ENCODE measurements at regions not wholly inside any gene's neighbourhood (a gene's known extent, or its start where the extent isn't known, plus 50 kb on each side); places are given as distances from the start of the nearest gene placed in this dataset.
A peak's percentile ranks its signal among the peaks of the same experiment; 100 is the strongest.

DNA sequence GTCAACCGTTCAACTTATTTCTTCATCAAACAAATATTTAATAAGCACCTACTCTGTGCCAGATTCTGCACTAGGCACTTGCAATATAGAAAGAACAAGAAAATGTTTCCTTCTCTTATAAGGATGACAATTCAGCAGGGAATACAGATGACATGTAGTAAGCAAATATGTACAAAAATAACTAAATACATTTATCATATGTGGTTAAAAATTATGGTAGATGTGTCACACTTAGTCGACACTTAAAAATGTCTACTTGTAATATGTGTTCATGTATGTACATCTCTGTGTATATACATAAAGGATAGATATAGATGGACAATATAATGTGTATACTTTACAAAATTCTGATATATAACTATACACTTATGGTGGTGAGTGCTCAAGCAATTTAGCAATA lies 417.0 kb upstream of the MEF2C start:
- no peak for DNase-seq (ENCODE audit: low spot score)

GRCh38 chr5:89297066-89297465 lies 414.1 kb upstream of the MEF2C start:
- DNase-seq (ENCODE audit: low spot score): no peak

GRCh38 chr5:89293810-89294209 lies 410.8 kb upstream of the MEF2C start:
- DNase-seq (ENCODE audit: low spot score): peak; percentile 20

- no peak for DNase-seq (ENCODE audit: low spot score)
These were observed 409.5 kb upstream of the MEF2C start for GRCh38 chr5:89292487-89292886.

GRCh38 chr5:89289604-89290003 lies 406.6 kb upstream of the MEF2C start:
- peak; percentile 30 for DNase-seq (ENCODE audit: low spot score)

DNA sequence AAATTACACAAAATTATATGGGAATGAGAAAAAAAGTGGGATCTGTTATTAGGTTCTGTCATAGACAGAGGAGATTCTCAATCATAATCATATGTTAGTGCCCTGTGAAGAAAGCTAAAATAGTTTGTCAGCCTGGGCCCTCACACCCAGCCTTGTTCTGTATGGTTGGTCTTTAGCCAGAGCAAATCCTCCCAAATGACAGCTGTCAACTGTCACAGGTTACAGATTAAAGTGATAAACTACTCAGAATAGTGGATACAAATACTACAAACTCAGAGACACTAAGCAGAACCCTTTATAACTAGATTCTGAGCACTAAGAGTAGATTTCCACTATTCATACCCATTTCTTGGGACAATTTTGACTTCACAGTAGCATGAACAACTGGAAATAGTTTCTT lies 405.0 kb upstream of the MEF2C start:
- no peak for DNase-seq (ENCODE audit: low spot score)

DNA sequence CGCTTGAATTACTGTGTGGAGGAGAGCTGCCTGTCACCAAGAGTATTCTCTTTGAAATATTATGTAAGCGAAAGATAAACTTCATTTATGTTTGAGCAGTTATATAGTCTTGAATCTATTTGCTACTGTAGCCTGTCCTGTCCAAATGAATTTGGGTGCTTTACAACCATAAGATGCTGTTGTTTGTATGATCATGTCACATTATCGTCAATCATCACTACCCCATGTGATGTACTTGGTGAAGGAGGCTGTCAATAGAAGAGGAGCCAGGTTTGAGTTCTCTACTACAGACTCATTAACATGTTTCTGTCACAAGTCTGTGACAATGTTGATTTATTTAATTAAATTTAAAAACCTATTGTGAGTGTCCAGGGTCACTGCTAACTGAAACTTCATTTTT lies 403.3 kb upstream of the MEF2C start:
- no peak for DNase-seq (ENCODE audit: low spot score)

DNA sequence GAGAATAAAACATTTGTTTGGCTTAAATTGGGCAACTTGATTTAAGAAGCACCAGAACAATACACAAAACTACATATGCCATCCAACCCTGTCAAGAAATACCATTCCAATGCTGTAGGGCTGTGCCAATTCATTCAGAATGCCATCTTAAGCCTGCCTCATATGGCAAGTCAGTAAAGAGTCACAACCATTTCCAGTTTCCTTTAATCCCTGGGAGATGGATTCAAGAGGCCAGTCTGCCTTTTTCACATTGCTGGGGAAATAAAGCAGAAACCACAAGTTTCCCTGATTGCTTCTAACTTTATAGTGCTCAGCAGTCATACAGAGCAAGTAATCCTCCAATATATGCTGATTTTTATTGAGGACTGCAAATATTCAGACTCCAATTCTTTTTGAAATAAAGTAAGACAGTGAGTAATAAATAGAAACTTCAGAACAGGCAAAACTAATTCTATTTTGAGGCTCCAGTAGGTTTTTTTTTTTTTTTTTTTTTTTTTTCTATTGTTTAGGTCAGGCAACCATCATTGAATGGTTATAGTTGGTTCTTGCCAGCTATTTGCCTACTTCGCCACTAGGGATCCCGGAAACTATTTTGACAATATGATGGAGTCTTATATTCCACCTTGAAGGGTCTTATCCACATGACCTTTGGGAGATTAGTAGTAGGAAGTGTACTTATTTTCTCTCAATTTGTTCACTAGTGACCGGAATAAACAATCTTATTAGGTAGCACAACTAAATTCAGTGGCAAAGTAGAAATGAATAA lies 400.9 kb upstream of the MEF2C start:
- DNase-seq (ENCODE audit: low spot score): no peak

- DNase-seq (ENCODE audit: low spot score): peak; percentile 49
These were observed 399.8 kb upstream of the MEF2C start for GRCh38 chr5:89282554-89283510.

GRCh38 chr5:89281766-89282553 lies 399.0 kb upstream of the MEF2C start:
- no peak for DNase-seq (ENCODE audit: low spot score)

DNA sequence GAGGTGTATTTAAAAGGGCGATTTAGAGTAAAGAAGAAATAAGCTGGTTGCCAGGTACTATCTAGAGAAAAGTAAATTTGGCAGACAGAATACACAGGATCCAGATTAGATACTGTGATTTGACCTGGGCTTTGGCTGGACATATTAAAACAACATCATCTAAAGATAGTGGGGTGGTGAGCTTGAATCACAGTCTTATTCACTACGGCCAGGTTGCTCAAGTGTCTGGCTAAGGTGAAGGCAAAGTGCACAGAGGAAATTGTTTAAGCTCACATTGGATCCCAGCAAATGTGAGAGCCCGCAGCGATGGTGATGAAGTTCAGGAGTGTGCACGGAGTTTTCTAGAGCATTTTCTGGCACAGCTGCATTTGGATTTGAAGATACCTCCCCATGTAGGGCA lies 398.2 kb upstream of the MEF2C start:
- DNase-seq (ENCODE audit: low spot score): no peak

DNA sequence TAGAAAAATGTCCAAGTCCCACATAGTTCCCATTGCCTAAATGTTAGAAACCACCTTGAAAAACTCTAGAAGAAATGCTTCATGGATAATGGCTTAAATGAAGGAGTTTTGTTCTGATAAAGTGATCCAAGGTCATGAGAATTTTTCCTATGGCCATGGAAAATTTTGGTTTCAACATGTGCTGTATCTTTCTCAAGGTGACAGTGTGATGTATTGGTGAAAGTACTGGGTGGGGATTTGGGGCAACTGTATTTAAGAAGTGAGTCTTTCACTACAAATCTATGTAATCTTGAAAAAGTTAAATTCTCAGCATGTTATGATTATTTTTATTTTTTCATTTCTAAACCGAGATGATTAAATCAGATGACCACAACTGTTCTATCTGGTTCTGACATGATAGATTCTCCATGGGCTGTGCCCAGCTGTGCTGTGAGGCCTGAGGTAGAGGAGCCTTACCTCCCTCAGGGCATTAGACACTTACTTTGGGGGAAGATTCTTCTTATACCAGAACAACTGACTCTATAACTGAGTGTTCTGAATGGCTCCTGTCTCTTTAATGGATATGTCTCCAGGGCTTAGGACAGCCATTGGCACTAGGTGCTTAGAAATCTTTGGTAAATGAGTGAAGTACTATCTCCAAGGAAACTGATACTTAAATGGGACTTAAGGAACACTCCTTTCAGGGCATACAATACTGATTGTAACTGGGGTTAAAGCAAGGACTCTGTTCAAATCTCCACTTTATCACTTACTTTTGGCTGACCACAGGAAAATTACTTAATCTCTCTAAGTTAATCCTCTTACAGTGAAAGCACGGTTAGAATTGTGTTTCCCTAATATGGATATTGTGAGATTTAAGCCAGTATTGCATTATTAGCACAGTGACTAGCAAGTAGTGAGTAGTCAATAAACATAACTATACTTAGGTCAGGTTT lies 397.4 kb upstream of the MEF2C start:
- no peak for DNase-seq (ENCODE audit: low spot score)

DNA sequence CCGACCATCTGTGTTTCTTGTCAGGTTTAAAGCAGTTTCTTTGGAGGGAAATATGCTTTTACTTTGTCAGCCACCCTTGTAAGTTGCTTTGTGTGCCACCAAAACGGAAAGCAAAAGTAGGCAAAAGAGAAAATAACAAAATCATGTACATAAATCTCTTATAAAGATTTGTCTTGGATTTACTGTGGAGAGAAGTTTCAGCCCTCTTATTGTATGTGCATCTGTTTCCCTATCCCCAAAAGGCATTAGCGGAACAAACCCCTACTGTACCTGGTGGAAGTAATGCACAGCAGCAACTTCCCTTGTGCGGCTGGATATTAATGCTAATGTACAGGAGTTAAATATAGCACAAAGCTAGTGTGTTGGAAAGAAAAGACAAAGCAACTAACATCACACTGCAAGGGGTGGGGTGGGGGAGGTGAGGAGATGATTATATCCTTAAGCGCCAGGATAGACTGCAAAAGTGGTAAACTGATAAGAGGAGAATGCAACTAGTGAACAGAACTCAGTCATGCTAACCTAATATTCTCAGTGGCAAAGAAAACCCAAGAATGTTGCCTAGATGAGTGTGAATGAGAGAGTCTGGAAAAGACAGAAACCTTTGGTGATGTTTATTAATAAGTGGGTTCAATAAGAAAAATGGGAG lies 396.5 kb upstream of the MEF2C start:
- DNase-seq (ENCODE audit: low spot score): no peak

- DNase-seq (ENCODE audit: low spot score): peak; percentile 36
These were observed 394.8 kb upstream of the MEF2C start for GRCh38 chr5:89277816-89278215.

DNA sequence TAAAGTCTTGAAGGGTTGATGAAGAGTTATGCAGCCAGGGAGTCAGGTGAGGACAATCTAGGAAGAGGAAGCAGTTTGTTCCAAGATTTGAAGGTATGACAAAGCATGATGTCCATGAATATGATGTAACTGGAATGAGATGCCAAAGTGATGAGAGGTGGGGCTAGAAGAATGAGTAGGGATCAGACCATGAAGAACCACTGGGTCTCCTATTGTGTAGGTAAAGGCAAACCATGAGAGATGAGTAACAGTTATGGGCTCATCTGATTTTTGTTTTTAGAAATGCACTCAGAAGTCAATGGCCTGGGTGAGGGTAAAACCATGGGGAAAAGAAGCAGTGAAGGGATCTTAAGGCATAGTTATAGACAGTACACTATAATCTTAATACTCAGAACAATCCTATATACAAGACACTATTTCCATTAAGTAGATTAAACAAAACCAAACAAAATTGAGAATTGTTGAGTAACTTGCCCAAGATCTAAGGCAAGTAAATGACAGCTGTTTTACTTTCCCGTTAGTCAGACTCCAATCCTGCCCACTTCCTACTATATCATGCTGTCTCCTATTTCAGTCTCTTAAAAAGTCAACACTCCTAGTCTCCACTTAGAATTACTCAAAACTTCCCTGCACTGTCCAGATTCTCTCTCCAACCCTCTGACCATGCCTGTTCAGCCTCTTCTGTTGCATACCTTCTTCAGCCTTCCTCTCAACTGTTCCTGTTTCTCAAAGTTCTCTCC lies 393.8 kb upstream of the MEF2C start:
- DNase-seq (ENCODE audit: low spot score): no peak

DNA sequence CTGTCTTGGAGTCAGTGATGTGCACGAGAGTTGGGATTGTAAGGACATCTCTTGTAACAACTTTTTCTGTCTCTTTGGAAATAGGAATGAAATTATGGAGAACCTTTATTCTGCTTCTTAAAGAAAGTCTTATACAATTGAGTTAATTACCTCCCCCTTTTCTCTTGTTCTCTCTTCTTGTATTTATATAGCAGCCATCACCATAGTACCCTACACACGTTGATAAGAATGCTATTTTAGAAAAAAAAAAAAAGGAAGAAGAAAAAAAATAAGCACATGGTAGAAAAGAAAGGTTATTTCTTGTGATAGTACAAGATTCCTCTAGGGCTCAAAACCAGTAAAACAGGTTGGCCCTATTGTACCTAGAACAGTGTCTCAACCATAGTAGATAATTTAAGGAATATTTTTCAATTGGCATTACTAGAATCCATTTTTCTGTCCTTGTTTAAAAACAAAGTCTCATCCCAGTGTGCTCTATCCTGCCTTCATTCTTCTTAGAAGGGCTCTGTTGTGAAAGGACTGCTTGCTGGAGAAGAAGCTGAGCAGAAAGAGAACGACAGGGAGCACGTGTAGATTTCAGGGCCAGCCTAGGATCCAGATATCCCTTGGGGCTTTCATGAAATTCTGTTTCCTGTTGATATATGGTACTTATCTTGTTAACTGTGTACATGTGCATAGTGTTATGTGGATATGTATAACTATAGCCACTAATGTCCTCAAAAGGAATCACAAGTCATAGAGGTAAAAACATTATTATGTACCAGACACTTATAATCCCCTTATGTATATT lies 392.3 kb upstream of the MEF2C start:
- no peak for DNase-seq (ENCODE audit: low spot score)

DNA sequence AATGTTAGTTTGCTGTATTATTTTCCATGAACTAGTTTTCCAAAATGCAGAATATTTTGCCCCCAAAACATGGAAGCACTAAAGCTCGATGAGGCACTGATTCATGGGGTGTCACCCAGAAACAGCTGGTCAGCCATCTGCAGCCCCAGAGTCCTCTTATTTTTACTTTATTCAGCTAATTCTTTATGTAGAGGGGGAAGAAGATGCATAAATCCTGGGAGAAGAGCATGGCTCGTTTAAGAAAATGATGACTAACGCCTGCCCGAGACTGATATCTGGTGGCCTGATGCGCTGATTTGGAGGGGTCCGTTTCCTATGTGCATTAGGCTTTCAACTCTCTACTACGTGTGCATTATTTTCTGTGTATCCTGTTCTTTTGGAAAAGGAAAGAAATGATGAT lies 390.3 kb upstream of the MEF2C start:
- DNase-seq (ENCODE audit: low spot score): no peak

- DNase-seq (ENCODE audit: low spot score): no peak
These were observed 387.9 kb upstream of the MEF2C start for GRCh38 chr5:89270901-89271300.

DNA sequence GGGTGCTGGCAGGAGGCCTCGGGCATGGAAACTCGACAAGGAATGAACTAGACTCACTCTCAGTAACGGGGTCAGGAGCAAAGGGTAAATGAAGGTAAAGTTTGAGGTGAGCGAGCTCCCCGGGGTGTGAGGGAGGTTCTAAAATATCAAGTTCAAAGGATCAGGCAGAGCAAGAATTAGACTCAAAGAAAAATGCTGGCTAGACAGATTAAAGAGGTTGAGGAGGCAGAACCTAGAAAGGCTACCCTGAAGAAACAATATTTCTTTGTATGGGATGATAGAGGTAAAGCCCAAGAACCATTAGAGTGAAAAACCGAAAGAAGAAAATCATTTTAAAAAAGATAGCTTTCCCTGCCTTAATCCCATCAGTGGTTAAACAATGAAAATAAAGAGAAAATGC lies 386.7 kb upstream of the MEF2C start:
- no peak for DNase-seq (ENCODE audit: low spot score)

Measured in AG08395 (cell line).